HuH-7.5 (cell line): ENCODE measurements at regions not wholly inside any gene's neighbourhood (a gene's known extent, or its start where the extent isn't known, plus 50 kb on each side); places are given as distances from the start of the nearest gene placed in this dataset.
"Not testable (repeated sequence)": the region's sequence is repeated elsewhere in the genome, so short reads cannot be mapped to it uniquely, and the experiment has no call there.

Experiments
- DNase-seq: peaks from one replicate; pipeline ENCODE4 v3.0.0; 2011; ENCODE audit warnings: low spot score

DNA sequence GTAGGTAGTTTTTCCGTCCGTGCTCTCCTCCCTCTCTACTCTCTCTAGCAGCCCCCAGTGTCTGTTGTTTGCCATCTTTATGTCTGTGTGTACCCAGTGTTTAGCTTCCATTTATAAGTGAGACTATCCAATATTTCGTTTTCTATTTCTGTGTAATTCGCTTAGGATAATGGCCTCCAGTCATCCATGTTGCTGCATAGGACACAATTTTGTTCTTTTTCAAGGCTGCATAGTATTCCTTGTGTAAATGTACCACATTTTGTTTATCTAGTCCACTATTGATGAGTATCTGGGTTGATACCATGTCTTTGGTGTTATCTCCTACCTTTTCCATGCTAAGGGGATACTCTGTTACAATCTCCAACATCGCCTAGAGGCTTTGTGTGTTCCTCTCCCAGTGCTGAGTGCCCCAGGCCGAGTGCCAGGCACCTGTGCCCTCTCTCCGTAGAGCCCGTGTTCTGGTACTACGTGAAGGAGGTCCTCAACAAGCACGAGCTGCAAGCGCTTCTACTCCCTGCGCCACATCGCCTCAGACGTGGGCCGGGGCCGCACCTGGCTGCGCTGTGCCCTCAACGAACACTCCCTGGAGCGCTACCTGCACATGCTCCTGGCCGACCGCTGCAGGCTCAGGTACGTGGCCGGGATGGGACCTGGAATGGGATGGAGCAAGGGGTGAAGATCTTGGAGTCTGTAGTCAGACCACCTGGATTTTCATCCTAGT, 51.0 kb downstream of the NPIPB11 start:
- DNase-seq: not testable (repeated sequence)

DNA sequence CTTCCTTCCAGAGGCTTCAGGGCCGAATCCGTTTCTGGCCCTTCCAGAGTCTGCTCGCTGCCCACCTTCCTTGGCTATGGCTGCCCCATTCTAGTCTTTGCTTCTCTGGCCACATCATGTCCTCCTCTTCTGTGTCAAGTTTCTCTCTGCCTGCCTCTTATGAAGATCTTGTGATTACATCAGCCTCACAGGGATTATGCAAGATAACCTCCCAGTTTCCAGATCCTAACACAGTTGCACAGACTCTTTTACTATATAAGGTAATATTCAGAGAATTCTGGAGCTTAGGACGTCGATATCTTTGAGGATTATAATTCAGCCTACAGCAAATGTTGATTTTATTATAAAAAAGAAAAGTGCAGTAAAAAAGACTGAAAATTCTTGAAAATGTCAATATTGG, 52.1 kb downstream of the NPIPB11 start:
- not testable (repeated sequence) for DNase-seq

DNA sequence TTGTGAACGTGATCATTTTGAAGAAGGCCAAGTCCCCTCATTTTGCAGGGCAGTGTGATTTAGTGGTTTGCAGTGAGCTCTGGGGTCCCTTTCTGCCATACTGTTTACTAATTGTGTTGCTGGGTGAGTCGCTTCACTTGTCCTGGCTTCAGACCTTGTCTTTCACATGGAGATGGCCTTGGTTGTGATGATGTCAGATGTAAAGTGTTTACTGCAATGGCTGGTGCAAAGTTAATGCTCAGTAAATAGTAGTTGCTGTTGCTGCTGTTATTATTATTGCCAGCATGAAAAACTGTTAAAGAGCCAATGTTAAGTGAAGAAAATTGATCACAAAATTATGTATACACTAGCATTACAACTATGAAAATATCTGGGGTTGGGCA, 53.9 kb downstream of the NPIPB11 start:
- not testable (repeated sequence) for DNase-seq

DNA sequence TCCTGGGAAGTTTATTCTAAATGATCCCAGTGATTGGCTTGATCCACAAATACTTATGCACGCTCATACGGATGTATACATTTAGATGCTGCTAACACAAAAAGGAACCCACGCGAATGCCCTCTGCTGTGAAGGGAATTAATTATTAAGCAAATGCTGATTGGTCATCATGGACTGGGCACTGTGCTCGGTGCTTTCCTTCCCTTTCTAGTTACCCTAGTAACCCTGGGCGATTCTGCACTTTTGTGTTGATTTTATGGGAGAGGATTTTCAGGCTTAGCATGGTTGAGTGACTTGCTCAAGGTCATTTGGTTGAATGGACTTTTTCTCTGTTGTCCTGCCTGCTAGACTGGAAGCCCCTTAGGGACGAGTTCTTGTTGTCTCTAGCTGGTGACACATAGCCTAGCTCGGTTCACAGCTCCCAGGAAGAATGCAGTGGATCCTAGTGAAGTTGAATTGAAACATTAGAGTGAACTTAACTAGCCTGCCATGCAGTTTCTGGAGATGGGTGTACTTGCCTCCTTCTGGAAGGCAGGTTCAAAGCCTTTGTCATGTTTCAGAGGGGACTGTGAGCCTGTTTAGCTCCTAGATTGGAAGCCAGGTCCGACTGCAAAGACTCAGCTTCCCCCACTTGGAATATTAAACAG, 54.4 kb downstream of the NPIPB11 start:
- DNase-seq: not testable (repeated sequence)

DNA sequence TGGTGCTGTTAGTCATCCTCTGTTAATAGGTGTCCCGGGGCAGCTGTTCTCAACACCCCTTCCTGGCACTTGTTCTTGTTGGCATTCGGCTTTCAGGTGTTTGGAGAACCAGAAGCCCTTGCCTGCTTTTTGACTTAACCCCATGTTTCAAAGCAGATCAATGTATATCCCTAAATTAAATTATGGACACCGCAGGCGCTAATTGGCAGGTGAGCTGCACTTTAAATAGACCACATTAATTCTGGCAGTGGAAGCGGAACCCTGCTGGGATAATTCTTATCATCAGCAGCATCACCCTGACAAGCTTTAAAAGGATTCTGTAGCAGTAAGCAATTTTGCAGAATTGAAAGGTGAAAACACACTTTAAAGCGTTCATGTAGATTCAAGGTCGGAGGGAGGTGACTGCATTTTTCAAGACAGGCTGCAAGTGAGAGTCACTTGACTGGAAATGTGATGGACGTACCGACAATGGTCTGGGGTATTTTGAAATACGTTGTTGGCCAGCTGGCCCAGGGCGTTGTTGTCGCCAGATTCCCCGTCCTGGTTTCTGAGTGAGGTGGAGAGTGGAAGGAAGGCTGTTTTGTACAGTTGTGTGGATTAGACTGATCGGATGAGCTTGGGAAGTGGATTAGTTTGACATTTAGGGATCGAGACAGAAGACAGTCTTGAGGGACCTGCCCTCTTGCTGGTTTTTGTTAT, 55.1 kb downstream of the NPIPB11 start:
- DNase-seq: not testable (repeated sequence)

DNA sequence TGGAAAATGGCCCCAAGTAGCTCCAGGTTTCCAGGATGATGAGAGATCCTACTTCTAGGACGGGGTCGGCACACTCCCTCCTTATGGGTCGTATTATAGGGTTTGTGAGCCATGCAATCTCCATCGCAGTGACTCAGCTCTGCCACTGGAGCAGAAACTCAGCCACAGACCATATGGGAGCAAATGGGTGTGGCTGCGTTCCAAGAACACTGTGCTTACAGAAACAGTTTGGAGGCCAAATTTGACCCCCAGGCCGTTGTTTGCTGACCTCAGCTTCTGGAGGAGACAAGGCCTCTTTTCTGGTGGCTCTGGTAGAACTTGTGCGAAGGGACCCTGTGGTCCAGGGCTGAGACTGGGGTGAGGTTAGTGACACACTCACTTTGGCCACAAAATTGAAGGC, 56.5 kb downstream of the NPIPB11 start:
- DNase-seq: not testable (repeated sequence)

DNA sequence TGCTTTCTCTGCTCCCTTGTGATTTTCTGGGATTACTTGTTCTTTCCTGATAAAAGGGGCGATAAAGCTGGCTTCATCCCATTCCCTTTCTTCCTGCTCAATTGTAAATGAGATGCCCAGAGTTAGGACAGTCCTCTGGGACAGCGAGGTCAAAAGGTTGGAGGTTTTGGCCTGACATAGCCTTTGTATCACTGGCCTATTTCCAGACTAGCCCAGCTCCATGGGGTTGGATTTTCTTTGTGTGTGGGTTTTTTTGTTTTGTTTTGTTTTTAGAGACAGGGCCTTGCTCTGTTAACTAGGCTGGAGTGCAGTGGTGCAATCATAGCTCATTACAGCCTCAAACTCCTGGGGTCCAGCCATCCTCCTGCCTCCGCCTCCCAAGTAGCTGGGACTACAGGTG, 57.8 kb downstream of the NPIPB11 start:
- not testable (repeated sequence) for DNase-seq

DNA sequence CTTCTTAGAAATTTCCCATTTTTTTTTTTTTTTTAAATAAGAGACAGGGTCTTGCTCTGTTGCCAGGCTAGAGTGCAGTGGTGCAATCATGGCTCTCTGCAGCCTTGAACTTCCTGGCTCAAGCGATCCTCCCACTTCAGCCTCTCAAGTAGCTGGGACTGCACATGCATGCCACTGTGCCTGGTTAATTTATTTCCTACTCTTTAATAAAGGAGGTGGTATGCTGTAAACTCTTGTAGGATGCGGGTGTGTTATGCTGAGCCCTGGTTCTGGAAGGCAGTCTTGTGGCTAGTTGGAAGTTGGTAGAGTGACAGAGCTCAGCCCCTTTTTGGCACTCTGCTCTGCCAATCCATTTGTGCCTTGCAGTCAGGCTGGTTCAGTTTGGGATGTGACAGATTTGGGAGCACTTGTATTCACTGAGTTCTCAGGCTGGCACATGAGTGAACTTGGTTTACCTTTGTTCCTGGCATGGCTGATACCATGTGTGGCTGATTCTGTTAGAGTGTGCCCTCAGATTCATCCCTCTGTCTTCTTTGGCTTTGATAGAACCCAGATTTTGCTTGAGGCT, 58.3 kb downstream of the NPIPB11 start:
- DNase-seq: not testable (repeated sequence)

DNA sequence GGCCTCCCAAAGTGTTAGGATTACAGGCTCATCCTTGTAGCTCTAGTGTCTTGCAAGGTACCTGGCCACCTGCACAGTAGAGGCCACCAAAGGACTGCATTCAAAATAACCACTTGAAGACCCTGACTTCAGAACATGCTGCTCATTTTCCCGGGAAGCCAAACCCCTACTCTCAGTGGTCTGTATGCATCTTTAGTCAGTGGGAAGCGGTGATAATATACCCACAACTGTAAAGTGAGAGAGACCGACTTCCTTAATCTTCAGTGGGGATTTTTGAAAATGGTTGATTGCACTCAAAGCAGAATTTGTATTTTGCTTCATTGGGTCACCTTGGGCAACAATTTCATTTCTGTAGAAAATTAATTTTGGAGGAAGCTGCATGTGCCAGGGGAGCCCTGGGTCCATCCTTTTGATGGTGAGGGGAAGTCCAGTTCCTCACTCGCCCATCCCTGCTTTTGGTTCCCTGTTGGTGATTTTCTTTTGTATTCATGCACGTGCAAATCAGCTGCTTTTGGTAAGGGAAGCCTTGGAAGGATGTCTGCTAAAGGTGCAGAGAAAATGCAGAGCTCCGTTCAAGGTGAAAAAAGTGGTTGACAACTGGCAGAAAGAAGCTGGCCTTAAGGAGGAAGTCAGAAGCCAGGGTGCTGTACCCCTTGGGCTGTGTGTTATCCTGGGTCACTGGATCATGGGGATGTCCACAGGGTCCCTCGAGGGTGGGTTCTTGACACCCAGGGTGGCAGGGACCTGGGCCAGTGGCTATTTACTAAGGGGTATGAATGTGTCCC, 59.5 kb downstream of the NPIPB11 start:
- not testable (repeated sequence) for DNase-seq

DNA sequence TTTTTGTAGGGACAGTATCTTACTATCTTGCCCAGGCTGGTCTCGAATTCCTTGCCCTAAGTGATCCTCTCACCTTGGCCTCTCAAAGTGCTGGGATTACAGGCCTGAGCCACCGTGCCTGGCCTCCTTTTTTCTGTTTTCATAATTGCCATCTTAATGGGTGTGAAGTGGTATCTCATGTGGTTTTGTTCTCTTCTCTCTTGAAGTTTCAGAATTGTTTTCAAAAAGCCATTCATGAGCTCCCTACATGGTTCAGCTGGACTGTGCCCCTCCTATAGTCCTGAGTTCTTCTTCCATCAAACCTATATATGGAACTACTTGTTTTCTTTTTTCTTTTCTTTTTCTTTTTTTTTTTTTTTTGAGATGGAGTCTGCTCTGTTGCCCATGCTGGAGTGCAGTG, 60.3 kb downstream of the NPIPB11 start:
- DNase-seq: not testable (repeated sequence)

DNA sequence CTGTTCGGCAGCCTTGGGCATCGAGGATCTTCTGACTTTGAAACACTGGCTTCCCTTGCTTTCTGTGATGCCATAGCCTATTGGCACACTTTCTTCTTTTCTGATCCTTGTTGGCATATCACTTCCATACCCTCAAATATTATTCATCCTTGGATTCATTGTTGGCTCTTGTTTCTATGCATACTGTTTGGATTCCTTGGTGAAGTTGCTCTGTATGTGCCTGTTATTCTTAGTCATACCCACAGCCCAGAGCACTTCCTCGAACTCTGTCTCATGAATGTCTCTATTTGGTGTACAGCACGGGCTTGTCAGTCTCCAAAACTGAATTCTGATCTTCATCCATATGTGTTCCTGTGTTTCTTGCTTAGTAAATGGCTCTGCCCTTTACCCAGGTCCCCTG, 63.6 kb downstream of the NPIPB11 start:
- not testable (repeated sequence) for DNase-seq

DNA sequence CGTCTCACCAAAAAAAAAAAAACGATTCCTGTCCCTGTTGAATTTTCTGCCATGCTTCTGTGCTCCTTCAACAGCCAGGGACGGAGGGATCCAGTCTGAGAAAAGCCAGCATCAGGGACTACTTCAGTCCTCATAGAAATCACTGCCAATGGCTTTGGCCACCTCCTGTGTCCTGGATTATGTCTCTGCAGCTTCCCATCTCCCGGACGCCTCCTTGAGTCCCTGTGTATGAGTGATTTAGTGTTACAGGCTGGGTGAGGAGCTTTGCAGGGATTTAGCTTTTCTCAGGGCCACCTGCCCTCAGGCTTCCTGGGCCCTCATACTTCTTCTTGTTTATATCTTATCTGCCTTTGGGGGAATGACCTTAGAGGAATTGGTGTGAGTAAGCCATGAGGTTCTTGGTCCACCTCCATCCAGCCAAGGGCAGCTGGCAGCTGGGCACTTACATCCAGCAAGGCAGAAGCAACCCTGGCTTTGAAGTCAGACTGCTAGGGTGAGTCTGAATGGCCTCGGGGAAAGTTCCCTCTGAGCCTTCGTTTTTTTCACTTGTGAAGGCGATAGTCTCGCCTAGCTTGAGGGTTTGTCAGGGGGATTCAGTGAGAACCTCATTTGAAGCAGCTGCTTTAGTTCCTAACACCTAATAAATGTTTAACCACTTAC, 65.6 kb downstream of the NPIPB11 start:
- not testable (repeated sequence) for DNase-seq

DNA sequence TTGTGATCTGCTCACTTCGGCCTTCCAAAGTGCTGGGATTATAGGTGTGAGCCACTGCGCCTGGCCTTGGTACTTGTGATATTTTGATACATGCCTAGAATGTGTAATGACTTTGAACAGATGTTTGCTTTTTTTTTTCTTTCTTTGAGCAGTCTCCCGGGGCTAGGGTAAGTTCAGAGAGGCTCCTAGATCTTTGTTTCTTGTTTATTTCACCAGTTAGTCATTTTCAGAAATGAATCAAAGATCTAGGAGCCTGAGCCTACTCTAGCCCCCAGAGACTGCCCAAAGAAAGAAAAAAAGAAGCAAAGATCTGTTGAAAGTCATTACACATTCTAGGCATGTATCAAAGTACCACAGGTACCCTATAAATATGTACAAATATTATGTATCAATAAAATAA, 66.3 kb downstream of the NPIPB11 start:
- not testable (repeated sequence) for DNase-seq

DNA sequence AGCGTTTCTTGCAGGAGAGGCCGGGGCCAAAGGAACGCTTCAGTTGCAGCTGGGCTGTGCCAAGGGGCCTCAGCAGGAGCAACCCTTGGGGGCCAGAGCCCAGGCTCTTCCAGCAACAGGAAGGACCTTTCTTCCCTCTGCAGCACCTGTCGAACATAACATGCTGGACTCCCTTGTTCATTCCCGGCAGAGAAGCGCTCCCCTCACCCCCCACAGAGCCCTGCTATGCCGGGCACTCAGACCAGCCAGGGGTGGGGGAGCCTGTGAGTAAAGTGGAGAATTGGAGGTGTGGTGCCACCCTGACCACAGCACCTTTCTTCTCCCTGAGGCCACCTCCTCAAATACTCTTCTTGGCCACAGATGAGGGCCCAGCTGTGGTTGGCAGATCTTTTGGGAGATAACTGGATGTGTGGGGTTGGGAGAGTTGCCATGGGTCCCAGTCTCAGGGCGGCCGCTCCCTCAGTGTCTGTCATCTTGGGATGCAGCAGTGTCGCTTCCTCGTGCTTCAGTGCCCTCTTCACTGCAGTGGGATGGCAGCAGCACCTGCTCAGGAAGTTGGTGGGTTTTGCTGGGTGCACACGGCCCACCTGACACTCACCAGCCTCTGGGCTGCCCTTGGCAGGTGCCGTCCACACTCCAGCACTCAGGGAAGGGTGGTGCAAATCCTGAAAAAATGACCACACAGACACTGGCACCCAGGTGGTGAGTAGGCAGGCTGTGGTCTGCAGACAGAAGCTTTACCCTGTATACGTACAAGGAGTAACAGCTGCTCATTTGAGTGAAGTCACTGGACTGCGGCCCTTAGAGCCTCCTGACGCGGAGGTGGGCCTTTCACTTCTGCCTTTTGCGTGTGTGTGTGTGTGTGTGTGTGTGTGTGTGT, 67.5 kb downstream of the NPIPB11 start:
- not testable (repeated sequence) for DNase-seq

DNA sequence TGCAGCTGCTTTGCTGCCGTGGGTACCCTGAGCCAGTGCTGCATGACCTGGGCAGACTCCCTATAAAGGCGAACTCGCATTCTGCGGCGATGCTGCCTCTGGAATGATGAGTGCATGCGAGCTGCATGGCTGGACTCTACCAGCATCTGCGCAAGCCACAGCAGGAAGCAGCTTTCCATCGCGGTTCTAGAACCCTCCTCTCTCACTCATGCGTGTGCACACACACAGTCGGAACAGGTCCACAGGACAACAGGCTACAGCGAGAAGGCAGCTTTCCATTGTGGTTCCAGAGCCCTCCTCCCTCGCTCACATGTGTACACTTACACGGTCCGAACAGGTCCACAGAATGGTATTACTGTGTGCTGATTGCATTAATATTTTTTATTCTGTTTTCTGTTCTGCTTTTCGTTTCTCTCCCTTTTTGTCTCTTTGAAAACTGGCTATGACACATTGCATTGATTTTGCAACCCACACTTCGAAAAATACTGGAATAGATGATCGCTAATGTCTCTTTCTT, 69.1 kb downstream of the NPIPB11 start:
- DNase-seq: not testable (repeated sequence)

DNA sequence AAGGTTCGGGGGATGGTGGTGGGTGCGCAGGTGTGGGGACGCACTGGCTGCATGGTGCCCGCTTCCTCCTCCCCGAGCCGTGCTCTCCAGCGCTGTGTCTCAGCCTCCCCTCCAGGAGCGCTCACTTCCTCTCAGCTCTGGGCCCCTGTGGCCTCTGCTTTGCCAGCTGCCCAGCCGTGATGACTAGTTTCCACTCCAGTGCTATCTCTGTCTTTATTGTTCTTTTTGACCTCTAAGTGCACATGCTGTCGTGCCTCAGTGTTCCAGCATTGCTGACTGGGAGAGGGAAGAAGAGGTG, 71.0 kb downstream of the NPIPB11 start:
- DNase-seq: not testable (repeated sequence)

DNA sequence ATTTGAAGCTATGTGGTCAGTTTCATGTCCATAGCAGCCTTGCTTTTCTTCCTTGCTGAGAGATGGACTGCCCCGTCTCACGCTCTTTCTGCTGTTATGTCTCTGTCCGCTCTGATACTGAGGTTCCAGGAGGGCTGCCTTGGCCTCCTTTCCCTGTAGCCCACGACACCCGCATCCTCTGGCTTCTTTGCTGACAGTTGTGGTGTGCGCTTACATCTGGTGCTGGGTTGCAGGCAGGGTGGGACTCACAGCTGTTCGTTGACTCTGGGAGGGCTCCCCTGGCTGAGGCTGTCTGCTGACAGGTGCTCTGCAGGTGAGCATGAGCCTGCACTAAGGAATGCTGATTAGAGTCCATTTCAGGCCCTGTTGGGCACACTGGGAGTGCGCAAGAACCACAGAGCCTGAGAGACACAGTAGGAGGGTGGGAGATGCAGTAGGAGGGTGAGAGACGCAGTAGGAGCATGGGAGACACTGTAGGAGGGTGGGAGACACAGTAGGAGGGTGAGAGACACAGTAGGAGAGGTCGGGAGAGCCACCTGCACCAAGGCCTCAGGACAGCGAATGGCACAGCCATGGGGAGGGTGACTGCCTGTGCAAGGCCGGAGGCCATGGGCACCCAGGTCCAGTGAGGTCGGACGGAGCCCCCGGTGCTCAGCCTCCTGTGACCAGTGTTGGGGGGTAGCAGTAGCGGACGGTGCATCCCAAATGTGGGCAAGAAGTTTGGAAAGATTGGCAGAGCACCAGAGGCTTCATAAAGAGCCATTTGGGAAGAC, 71.5 kb downstream of the NPIPB11 start:
- DNase-seq: not testable (repeated sequence)

DNA sequence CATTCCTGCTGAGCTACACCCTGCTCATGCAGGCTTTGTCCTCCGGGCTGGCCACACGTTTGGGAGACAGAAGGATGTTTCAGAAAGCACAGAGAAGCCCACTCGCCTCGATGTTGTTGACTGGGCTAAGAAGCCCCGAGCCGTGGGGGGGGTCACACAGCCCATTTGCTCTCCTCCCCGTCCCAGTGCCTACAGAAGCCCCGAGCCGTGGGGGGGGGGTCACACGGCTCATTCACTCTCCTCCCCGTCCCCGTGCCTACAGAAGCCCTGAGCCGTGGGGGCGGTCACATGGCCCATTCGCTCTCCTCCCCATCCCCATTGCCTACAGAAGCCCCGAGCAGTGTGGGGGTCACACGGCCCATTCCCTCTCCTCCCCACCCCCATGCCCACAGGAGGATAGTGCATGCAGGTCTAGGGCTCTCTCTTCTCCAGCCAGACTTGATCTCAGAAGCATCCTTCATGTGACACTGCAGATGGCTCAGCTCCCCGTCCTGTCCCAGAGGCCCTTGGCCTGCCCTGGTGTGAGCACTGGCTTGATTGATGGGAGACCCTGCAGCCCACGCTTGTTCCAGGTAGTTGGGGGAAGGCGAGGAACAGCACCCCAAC, 72.9 kb downstream of the NPIPB11 start:
- DNase-seq: not testable (repeated sequence)

DNA sequence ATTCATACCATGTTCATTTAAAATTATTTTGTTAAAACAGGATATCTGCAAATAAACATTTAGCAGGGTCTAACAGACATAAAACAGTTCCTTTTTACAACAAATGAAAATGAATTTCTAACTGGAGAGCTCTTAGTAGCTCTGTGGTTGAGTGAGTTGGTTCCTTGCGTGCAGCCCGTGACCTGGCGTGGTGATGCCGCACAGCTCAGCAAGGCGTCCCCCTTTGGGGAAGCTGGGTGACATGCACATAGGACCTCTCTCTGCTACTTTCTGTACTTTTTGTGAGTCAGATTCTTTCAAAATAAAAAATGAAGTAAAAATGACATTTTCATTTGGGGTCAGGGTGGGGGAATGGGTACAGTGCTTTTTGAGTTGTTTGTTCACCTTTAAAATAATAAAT, 75.9 kb downstream of the NPIPB11 start:
- not testable (repeated sequence) for DNase-seq
